Neuronal stem cell (in vitro differentiated cells): ENCODE measurements at regions not wholly inside any gene's neighbourhood (a gene's known extent, or its start where the extent isn't known, plus 50 kb on each side); places are given as distances from the start of the nearest gene placed in this dataset.

ENCODE experiments used
- DNase-seq: peaks from one replicate; pipeline ENCODE4 v3.0.0-alpha.2; 2013; ENCODE audit warnings: low spot score
- H2AFZ ChIP-seq: one replicate; pipeline ENCODE4 v1.6.1; 2013; ENCODE audit warnings: mild to moderate bottlenecking, low read length, inconsistent platforms
- H2AK5ac ChIP-seq: 2 replicates; pipeline ENCODE4 v1.6.1; 2013; ENCODE audit warnings: low read depth, mild to moderate bottlenecking, inconsistent platforms, low read length, moderate library complexity, mixed read lengths
- H2BK120ac ChIP-seq: 2 replicates; pipeline ENCODE4 v1.6.1; 2013; ENCODE audit warnings: low read depth, mild to moderate bottlenecking, inconsistent platforms, low read length, moderate library complexity, mixed read lengths
- H2BK12ac ChIP-seq: one replicate; pipeline ENCODE4 v1.6.1; 2013; ENCODE audit warnings: low read length, inconsistent platforms
- H2BK15ac ChIP-seq: 2 replicates; pipeline ENCODE4 v1.6.1; 2013; ENCODE audit warnings: mild to moderate bottlenecking, low read length, inconsistent platforms, mixed read lengths
- H2BK5ac ChIP-seq: one replicate; pipeline ENCODE4 v1.6.1; 2013; ENCODE audit warnings: inconsistent platforms, mild to moderate bottlenecking, low read length, moderate library complexity
- H3K14ac ChIP-seq: one replicate; pipeline ENCODE4 v1.6.1; 2013; ENCODE audit warnings: low read length, inconsistent platforms
- H3K18ac ChIP-seq: 2 replicates; pipeline ENCODE4 v1.6.1; 2013; ENCODE audit warnings: low read length, inconsistent platforms
- H3K23ac ChIP-seq: 2 replicates; pipeline ENCODE4 v1.6.1; 2013; ENCODE audit warnings: low read depth, mild to moderate bottlenecking, mixed read lengths, low read length, inconsistent platforms; ENCODE audit not compliant: poor library complexity
- H3K27ac ChIP-seq: replicated peaks from 3 replicates; pipeline ENCODE4 v1.5.1; 2013; ENCODE audit warnings: low read length, inconsistent platforms
- H3K27me3 ChIP-seq, 3 experiments: 2 replicates each; pipeline ENCODE4 v1.6.1; 2013; ENCODE audit warnings: low read length in 3 of 3, mild to moderate bottlenecking in 2 of 3, inconsistent platforms in 1 of 3, low read depth in 1 of 3, mixed read lengths in 1 of 3, moderate library complexity in 1 of 3; ENCODE audit not compliant: control insufficient read depth in 3 of 3, insufficient read depth in 3 of 3
- H3K36me3 ChIP-seq, 2 donors: replicated peaks in 1 of 2; 2 replicates each; pipeline ENCODE4 v1.6.1; 2013; ENCODE audit warnings: low read length in 2 of 2; ENCODE audit not compliant: control insufficient read depth in 2 of 2, insufficient read depth in 2 of 2
- H3K4ac ChIP-seq: 2 replicates; pipeline ENCODE4 v1.6.1; 2013; ENCODE audit warnings: inconsistent platforms, mild to moderate bottlenecking, low read length, moderate library complexity
- H3K4me1 ChIP-seq, 2 donors: 1 replicate in 1 of 2; 2 replicates in 1 of 2; pipeline ENCODE4 v1.6.1; 2013; ENCODE audit warnings: low read length in 2 of 2, low read depth in 1 of 2; ENCODE audit not compliant: control insufficient read depth in 2 of 2, insufficient read depth in 1 of 2
- H3K4me2 ChIP-seq: one replicate; pipeline ENCODE4 v1.6.1; 2013; ENCODE audit warnings: mild to moderate bottlenecking, low read length, inconsistent platforms; ENCODE audit not compliant: insufficient read depth, poor library complexity, severe bottlenecking
- H3K4me3 ChIP-seq, 2 donors: 2 replicates each; pipeline ENCODE4 v1.5.1; 2013; ENCODE audit warnings: low read length in 2 of 2, mild to moderate bottlenecking in 2 of 2, inconsistent platforms in 1 of 2, moderate library complexity in 1 of 2
- H3K79me1 ChIP-seq: one replicate; pipeline ENCODE4 v1.6.1; 2013; ENCODE audit warnings: low read depth, mild to moderate bottlenecking, inconsistent platforms, low read length, moderate library complexity
- H3K9ac ChIP-seq: one replicate; pipeline ENCODE4 v1.6.1; 2013; ENCODE audit warnings: mild to moderate bottlenecking, low read depth, low read length, inconsistent platforms; ENCODE audit not compliant: poor library complexity
- H3K9me3 ChIP-seq, 2 donors: replicated peaks in 1 of 2; 2 replicates each; pipeline versions ENCODE3 to v1.6.1; 2013; ENCODE audit warnings: low read length in 2 of 2, mild to moderate bottlenecking in 2 of 2, inconsistent platforms in 1 of 2, low read depth in 1 of 2, mixed read lengths in 1 of 2, moderate library complexity in 1 of 2; ENCODE audit not compliant: control insufficient read depth in 2 of 2, insufficient read depth in 1 of 2
- H4K8ac ChIP-seq: one replicate; pipeline ENCODE4 v1.6.1; 2013; ENCODE audit warnings: low read depth, mild to moderate bottlenecking, inconsistent platforms, low read length, moderate library complexity
- H4K91ac ChIP-seq: one replicate; pipeline ENCODE4 v1.6.1; 2013; ENCODE audit warnings: low read length, low read depth, mild to moderate bottlenecking, inconsistent platforms; ENCODE audit not compliant: poor library complexity
- WGBS, 2 donors: extraction: QIAGEN DNeasy Blood & Tissue Kit; methylation state at CpG; one replicate each; pipeline ENCODE4 v1.1.7; 2013; ENCODE audit warnings: missing lambda C conversion rate in 2 of 2, mixed read lengths in 1 of 2; ENCODE audit not compliant: insufficient read length in 2 of 2, insufficient replicate concordance in 1 of 2; ENCODE audit errors: extremely low coverage in 2 of 2; 5-methylcytosine and 5-hydroxymethylcytosine counted together

DNA sequence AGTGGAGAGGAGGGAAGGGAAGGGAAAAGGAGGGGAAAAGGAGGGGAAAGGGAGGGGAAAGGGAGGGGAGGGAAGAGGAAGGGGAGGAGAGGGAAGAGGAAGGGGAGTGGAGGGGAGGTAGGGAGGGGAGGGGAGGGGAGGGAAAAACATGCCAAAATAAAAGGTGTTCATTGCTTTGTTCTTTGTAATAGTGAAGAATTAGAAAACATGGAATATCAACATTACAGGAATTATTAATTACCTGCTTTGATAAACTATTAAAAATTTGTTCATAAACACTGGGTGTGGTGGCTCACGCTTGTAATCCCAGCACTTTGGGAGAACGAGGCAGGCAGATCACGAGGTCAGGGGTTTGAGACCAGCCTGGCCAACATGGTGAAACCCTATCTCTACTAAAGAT is 579.2 kb downstream of the MED13L start:
- no peak overlapping the region for H3K27ac ChIP-seq
- no peaks in the 10 kb centered on the region for H3K9me3 ChIP-seq
- H2AK5ac ChIP-seq: no peak overlapping the region
- no peak overlapping the region for H3K4me2 ChIP-seq
- DNase-seq: no peak
- no peak overlapping the region for H3K18ac ChIP-seq
- no peak overlapping the region for H2BK12ac ChIP-seq
- H2BK120ac ChIP-seq: no peak overlapping the region
- no peak overlapping the region for H3K14ac ChIP-seq
- H3K4me1 ChIP-seq: peaks cover 0 to 8% of the 10 kb centered on the region in 2 donors
- H3K4ac ChIP-seq: no peak overlapping the region
- no peak overlapping the region for H3K9ac ChIP-seq
- H2BK5ac ChIP-seq: no peak overlapping the region
- H3K4me3 ChIP-seq: no peak overlapping the region
- H4K91ac ChIP-seq: no peak overlapping the region
- H3K23ac ChIP-seq: no peak overlapping the region
- no peak overlapping the region for H2AFZ ChIP-seq
- H3K79me1 ChIP-seq: no peaks in the 10 kb centered on the region
- H2BK15ac ChIP-seq: no peak overlapping the region
- no peaks in the 10 kb centered on the region for H3K36me3 ChIP-seq
- WGBS, 2 donors: no CpG with 5 or more reads among the region's 3 CpGs
- no peaks in the 10 kb centered on the region for H3K27me3 ChIP-seq
- no peak overlapping the region for H4K8ac ChIP-seq

DNA sequence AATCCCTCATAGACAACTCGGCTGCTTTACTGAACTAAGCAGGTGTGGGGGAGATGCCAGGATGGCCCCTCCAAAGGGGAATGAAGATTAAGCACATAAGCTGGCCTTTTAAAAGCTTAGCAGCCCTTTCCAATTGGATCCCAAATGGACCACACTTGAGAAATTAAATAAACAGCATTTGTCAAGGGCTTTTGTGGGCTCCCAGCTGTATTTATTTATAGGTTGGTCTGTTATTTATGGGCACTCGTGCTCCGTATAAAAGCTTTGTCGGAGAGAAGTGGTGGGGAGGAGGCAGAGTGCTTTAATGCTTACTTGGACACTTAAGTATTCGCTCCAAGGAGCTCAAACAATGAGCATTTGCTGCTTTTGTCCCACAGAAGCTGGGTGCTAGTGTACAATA is 580.2 kb downstream of the MED13L start:
- Histone ChIP-seq H3K23ac (no peak overlapping the region), H3K4me3 (no peak overlapping the region), H3K18ac (no peak overlapping the region), H3K9me3 (no peaks in the 10 kb centered on the region), H2AK5ac (no peak overlapping the region), H2BK5ac (no peak overlapping the region), H3K27me3 (no peaks in the 10 kb centered on the region), H3K4me1 (peaks cover 0 to 10% of the 10 kb centered on the region in 2 donors), H2BK15ac (no peak overlapping the region), H4K8ac (no peak overlapping the region), H3K36me3 (no peaks in the 10 kb centered on the region), H3K4ac (no peak overlapping the region), H3K14ac (no peak overlapping the region), H3K27ac (no peak overlapping the region), H2AFZ (no peak overlapping the region), H2BK12ac (no peak overlapping the region), H3K4me2 (no peak overlapping the region), H3K9ac (no peak overlapping the region), H4K91ac (no peak overlapping the region), H2BK120ac (no peak overlapping the region), H3K79me1 (no peaks in the 10 kb centered on the region)
- DNase-seq: no peak
- WGBS, 2 donors: no CpG with 5 or more reads among the region's 5 CpGs

DNA sequence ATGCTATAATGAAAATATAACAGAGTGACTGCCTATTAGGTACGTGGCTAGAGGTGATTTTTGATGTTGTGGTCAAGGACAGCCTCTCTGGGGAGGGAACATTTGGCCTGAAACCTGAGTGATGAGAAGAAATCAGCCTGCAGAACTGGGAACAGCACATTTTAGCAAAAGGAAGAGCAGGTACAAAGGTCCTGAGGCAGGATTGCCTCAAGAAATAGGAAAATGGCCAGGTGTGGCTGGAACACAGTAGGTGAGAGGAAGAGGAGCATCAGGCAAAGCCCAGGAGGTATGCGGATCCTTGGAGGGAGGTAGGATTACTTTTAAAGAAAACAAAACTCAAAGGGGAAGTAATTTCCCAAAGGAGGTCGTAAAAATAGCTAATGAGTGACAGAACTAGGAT is 582.9 kb downstream of the MED13L start:
- no peak overlapping the region for H3K27ac ChIP-seq
- no peak overlapping the region for H3K4ac ChIP-seq
- H2BK120ac ChIP-seq: no peak overlapping the region
- H3K23ac ChIP-seq: no peak overlapping the region
- H2AK5ac ChIP-seq: no peak overlapping the region
- WGBS, 2 donors: no CpG with 5 or more reads among the region's 3 CpGs
- H3K9ac ChIP-seq: no peak overlapping the region
- no peak overlapping the region for H2BK12ac ChIP-seq
- no peaks in the 10 kb centered on the region for H3K9me3 ChIP-seq
- H4K91ac ChIP-seq: no peak overlapping the region
- DNase-seq: no peak
- no peak overlapping the region for H3K18ac ChIP-seq
- no peaks in the 10 kb centered on the region for H3K36me3 ChIP-seq
- no peak overlapping the region for H4K8ac ChIP-seq
- H2AFZ ChIP-seq: no peak overlapping the region
- H2BK15ac ChIP-seq: no peak overlapping the region
- no peaks in the 10 kb centered on the region for H3K27me3 ChIP-seq
- no peak overlapping the region for H3K4me3 ChIP-seq
- H3K79me1 ChIP-seq: no peaks in the 10 kb centered on the region
- H3K4me1 ChIP-seq: peaks cover 0 to 10% of the 10 kb centered on the region in 2 donors
- H3K14ac ChIP-seq: no peak overlapping the region
- H3K4me2 ChIP-seq: no peak overlapping the region
- H2BK5ac ChIP-seq: no peak overlapping the region

DNA sequence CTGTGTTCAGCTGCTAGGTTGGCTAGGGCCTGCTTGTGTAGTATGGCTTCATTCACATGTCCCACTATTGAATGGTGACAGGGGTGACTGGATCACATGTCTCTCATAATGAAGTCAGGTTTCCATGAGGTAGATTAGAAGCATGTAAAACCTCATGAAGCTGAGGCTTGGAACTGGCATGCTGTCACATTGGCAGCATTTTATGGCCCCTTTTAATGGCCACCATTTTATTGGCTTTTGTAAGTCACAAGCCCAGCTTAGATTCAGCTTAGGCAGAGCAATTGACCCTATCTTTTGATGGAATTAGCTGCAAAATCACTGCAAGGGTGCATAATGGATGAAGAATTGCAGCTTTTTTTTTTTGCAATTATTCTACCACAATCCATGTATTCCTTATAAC is 583.5 kb downstream of the MED13L start:
- Histone ChIP-seq H3K4me3 (no peak overlapping the region), H2AK5ac (no peak overlapping the region), H3K36me3 (no peaks in the 10 kb centered on the region), H2AFZ (no peak overlapping the region), H2BK5ac (no peak overlapping the region), H3K9ac (no peak overlapping the region), H3K4ac (no peak overlapping the region), H3K23ac (no peak overlapping the region), H3K27ac (no peak overlapping the region), H2BK15ac (no peak overlapping the region), H3K4me1 (peaks cover 0 to 14% of the 10 kb centered on the region in 2 donors), H4K91ac (no peak overlapping the region), H3K18ac (no peak overlapping the region), H2BK12ac (no peak overlapping the region), H2BK120ac (no peak overlapping the region), H3K27me3 (no peaks in the 10 kb centered on the region), H3K9me3 (no peaks in the 10 kb centered on the region), H3K79me1 (no peaks in the 10 kb centered on the region), H3K14ac (no peak overlapping the region), H3K4me2 (no peak overlapping the region), H4K8ac (no peak overlapping the region)
- DNase-seq: no peak
